ENCODE measurements at regions not wholly inside any gene's neighbourhood (a gene's known extent, or its start where the extent isn't known, plus 50 kb on each side); places are given as distances from the start of the nearest gene placed in this dataset.

DNA sequence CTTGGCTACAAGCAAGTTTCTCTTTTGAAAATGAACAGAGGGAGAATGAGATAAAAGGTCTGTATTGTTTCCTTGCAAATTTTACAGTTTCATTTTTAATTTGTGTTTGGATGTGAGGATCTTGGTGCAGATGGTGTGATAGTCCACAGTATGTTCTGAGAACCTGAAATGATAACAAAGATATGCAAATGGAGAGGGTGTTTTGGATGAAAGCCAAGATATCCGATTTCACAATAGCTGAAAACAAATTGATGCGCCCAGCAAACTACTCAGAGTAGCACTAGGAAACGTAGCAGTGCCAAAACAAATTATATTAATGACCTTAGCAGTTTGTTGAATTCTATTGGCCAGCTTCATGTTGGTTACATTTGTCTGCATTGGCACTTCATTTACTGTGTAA lies 683.5 kb downstream of the TMEM182 start:
- Histone ChIP-seq H3K4me3 (replicated peaks in 1 of 3; ENCODE audit: insufficient read depth in 1 of 3, low read depth in 1 of 3, low read length in 3 of 3) (no peak overlapping the region), H3K4me1 (ENCODE audit: control insufficient read depth, extremely low read depth, insufficient read depth, low read length) (no peaks in the 10 kb centered on the region), H3K36me3 (ENCODE audit: control insufficient read depth in 2 of 2, extremely low read depth in 1 of 2, insufficient read depth in 2 of 2, low read length in 2 of 2) (no peaks in the 10 kb centered on the region), H4K20me1 (replicated peaks; ENCODE audit: control insufficient read depth, extremely low read depth, insufficient read depth, low read length) (no peaks in the 10 kb centered on the region), H3K79me2 (ENCODE audit: control insufficient read depth, insufficient read depth, low read length) (no peaks in the 10 kb centered on the region), H3K27ac (ENCODE audit: insufficient read depth, low read depth, low read length) (no peak overlapping the region), H3K27me3 (ENCODE audit: control insufficient read depth in 2 of 2, insufficient read depth in 2 of 2, low read length in 2 of 2) (no peaks in the 10 kb centered on the region), H3K9ac (replicated peaks; ENCODE audit: extremely low read depth, insufficient read depth, low read length) (no peak overlapping the region), H3K9me3 (replicated peaks; ENCODE audit: control insufficient read depth, insufficient read depth, low read length) (no peaks in the 10 kb centered on the region), H3K9me1 (replicated peaks; ENCODE audit: control insufficient read depth, extremely low read depth, insufficient read depth, low read length) (no peaks in the 10 kb centered on the region), H3K4me2 (ENCODE audit: insufficient read depth, low read length) (no peak overlapping the region), H2AFZ (ENCODE audit: low read depth, low read length) (no peak overlapping the region)
- dilution Hi-C loops (cut with MboI; ENCODE audit: extremely low pct_ligation_motif_present, low sequenced_read_pairs), result no loop called here
- ChIA-PET CTCF (no interaction called here), POLR2A (no interaction called here)
- DNase-seq (ENCODE audit: low read depth, low spot score) (no peak), FAIRE-seq (no peak)
- TF ChIP-seq GATA2 (IDR thresholded peaks at IDR 0.05; ENCODE audit: insufficient read depth, insufficient read length, low read depth, low read length) (no peak), EZH2 (IDR thresholded peaks at IDR 0.05; ENCODE audit: borderline replicate concordance, low read depth, low read length, severe bottlenecking) (no peak), FOS (IDR thresholded peaks at IDR 0.05; ENCODE audit: borderline replicate concordance, insufficient read depth, low read length) (no peak), POLR2AphosphoS5 (IDR thresholded peaks at IDR 0.05; ENCODE audit: insufficient read depth, low read depth, low read length) (no peak), JUN (IDR thresholded peaks at IDR 0.05; ENCODE audit: borderline replicate concordance, insufficient read depth, insufficient read length, low read depth) (no peak), POLR2A (IDR thresholded peaks at IDR 0.05; ENCODE audit: low read depth, low read length) (no peak), MYC (IDR thresholded peaks at IDR 0.05; ENCODE audit: low read depth, low read length) (no peak)
- TF ChIP-seq, protein P1, sequence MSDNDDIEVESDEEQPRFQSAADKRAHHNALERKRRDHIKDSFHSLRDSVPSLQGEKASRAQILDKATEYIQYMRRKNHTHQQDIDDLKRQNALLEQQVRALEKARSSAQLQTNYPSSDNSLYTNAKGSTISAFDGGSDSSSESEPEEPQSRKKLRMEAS (IDR thresholded peaks at IDR 0.05; ENCODE audit: insufficient read depth, insufficient read length), result no peak
- TF ChIP-seq, protein P2, sequence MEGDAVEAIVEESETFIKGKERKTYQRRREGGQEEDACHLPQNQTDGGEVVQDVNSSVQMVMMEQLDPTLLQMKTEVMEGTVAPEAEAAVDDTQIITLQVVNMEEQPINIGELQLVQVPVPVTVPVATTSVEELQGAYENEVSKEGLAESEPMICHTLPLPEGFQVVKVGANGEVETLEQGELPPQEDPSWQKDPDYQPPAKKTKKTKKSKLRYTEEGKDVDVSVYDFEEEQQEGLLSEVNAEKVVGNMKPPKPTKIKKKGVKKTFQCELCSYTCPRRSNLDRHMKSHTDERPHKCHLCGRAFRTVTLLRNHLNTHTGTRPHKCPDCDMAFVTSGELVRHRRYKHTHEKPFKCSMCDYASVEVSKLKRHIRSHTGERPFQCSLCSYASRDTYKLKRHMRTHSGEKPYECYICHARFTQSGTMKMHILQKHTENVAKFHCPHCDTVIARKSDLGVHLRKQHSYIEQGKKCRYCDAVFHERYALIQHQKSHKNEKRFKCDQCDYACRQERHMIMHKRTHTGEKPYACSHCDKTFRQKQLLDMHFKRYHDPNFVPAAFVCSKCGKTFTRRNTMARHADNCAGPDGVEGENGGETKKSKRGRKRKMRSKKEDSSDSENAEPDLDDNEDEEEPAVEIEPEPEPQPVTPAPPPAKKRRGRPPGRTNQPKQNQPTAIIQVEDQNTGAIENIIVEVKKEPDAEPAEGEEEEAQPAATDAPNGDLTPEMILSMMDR (IDR thresholded peaks at IDR 0.05; ENCODE audit: extremely low read depth in 1 of 2, insufficient read depth in 1 of 2, low read depth in 1 of 2, low read length in 2 of 2), result no peak
- no TSS peak for BruUV-seq (replicated peaks)
- intact Hi-C loops (cut with micrococcal nuclease), result no loop called here

All from endothelial cell of umbilical vein (primary cell).